ENCODE measurements at regions not wholly inside any gene's neighbourhood (a gene's known extent, or its start where the extent isn't known, plus 50 kb on each side); places are given as distances from the start of the nearest gene placed in this dataset.

- TF ChIP-seq EZH2 (IDR thresholded peaks at IDR 0.05; ENCODE audit: borderline replicate concordance) (no peak), CTCF (IDR thresholded peaks at IDR 0.05; ENCODE audit: poor library complexity) (no peak), EZH2phosphoT487 (IDR thresholded peaks at IDR 0.05; ENCODE audit: low read depth, severe bottlenecking, unreplicated experiment) (no peak)
These were observed 321.3 kb downstream of the MEX3B start for GRCh38 chr15:81724536-81724935.

All from hepatocyte (in vitro differentiated cells).